Thymus (tissue), 11 donors: ENCODE measurements at regions not wholly inside any gene's neighbourhood (a gene's known extent, or its start where the extent isn't known, plus 50 kb on each side); places are given as distances from the start of the nearest gene placed in this dataset.
A peak's percentile ranks its signal among the peaks of the same experiment; 100 is the strongest.

Source experiments
- DNase-seq, 9 donors: peaks; one replicate each; pipeline ENCODE4 v3.0.0-alpha.2; 2013; ENCODE audit warnings: low spot score in 9 of 9, low read depth in 6 of 9, missing footprints in 1 of 9
- H3K27ac ChIP-seq, 2 donors: one replicate each; pipeline ENCODE4 v1.5.1; 2013; ENCODE audit warnings: control low read depth in 1 of 2, low read depth in 1 of 2, low read length in 1 of 2, mild to moderate bottlenecking in 1 of 2, moderate library complexity in 1 of 2
- H3K27me3 ChIP-seq, 2 donors: one replicate each; pipeline ENCODE4 v1.5.1; 2013; ENCODE audit warnings: low read length in 1 of 2; ENCODE audit not compliant: control insufficient read depth in 2 of 2, insufficient read depth in 1 of 2
- H3K36me3 ChIP-seq, 2 donors: one replicate each; pipeline ENCODE4 v1.5.1; 2013; ENCODE audit warnings: low read length in 1 of 2, mild to moderate bottlenecking in 1 of 2, moderate library complexity in 1 of 2; ENCODE audit not compliant: control insufficient read depth in 2 of 2, insufficient read depth in 2 of 2
- H3K4me1 ChIP-seq, 2 donors: one replicate each; pipeline ENCODE4 v1.5.1; 2013; ENCODE audit warnings: low read length in 2 of 2; ENCODE audit not compliant: control insufficient read depth in 2 of 2, insufficient read depth in 2 of 2
- H3K4me3 ChIP-seq, 2 donors: one replicate each; pipeline ENCODE4 v1.5.1; 2013; ENCODE audit warnings: low read length in 2 of 2, control low read depth in 1 of 2, mild to moderate bottlenecking in 1 of 2
- H3K9me3 ChIP-seq, 2 donors: one replicate each; pipeline ENCODE4 v1.5.1; 2013; ENCODE audit warnings: low read length in 1 of 2, mild to moderate bottlenecking in 1 of 2; ENCODE audit not compliant: control insufficient read depth in 2 of 2, insufficient read depth in 1 of 2
- WGBS: extraction: QIAGEN DNeasy Blood & Tissue Kit; methylation state at CpG from one replicate; pipeline ENCODE4 v1.1.7; 2013; 5-methylcytosine and 5-hydroxymethylcytosine counted together
- donor health status: healthy.

DNA sequence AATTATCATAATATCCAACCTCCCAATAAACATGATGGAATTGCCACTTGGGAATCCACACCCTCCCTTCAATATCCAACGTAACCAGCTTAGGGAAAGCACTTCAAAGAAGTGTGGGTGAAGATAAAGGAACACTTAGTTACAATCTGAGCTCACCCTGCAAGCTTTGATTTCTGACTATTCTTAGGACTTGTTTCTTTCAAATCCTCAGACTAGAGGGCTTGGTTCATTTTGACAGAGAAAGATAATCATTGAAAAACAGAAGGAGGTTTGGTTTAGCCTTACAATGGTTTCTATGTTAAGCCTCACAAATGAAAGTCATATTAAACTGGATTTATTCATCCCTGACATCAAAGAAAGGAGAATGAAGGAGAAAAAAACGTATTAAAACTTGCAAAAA lies 57.9 kb upstream of the SYT13 start:
- H3K4me3 ChIP-seq = no peak overlapping the region
- no peak for DNase-seq
- no peaks in the 10 kb centered on the region for H3K36me3 ChIP-seq
- H3K27me3 ChIP-seq = no peaks in the 10 kb centered on the region
- peaks cover 2 to 20% of the 10 kb centered on the region in 2 donors for H3K4me1 ChIP-seq
- 86% methylated on average over 2 of the region's 2 CpGs for WGBS
- no peak overlapping the region for H3K27ac ChIP-seq
- H3K9me3 ChIP-seq = no peaks in the 10 kb centered on the region

DNA sequence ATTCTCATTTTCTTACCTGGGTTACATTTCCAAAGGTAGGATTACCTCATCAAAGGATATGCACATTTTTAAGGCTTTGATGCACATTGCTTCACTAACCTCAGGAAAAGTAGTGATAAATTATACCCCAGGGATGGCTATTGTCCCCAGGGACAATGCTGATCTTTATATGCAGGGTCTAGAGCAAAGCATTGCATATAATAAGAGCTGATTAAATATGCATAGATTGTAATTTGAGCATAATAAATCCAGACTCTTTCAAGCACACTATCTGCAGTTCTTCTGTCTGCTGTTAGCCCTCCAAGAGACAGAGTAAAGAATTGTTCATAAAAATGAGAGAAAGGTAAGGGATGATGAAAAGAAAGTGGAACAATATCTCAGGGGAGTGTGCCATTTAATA lies 57.3 kb upstream of the SYT13 start:
- no peak overlapping the region for H3K27ac ChIP-seq
- H3K27me3 ChIP-seq = no peaks in the 10 kb centered on the region
- H3K36me3 ChIP-seq = no peaks in the 10 kb centered on the region
- no peaks in the 10 kb centered on the region for H3K9me3 ChIP-seq
- H3K4me3 ChIP-seq = no peak overlapping the region
- DNase-seq = no peak
- peaks cover 2 to 20% of the 10 kb centered on the region in 2 donors for H3K4me1 ChIP-seq

DNA sequence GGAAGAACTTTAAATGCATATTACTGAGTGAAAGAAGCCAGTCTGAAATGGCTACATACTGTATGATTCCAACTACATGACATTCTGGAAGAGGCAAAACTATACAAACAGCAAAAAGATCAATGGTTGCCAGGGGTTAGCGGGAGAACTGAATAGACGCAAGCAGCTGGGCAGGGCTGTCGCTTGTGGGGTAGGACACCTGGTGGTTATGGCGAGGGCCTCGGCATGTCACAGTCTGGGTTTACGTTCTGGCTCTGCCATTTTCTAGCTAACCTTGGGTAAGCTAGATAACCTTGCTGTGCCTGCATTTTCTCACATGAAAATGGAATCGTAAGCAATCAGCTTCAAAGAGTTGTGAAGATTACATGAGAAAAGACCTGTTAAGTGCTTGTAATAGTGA lies 55.2 kb upstream of the SYT13 start:
- peaks cover 2 to 8% of the 10 kb centered on the region in 2 donors for H3K4me1 ChIP-seq
- no peaks in the 10 kb centered on the region for H3K36me3 ChIP-seq
- no peak overlapping the region for H3K4me3 ChIP-seq
- WGBS = 91% methylated on average over 7 of the region's 7 CpGs
- DNase-seq = peak in 1 of 9 donors; percentile 31
- H3K9me3 ChIP-seq = no peaks in the 10 kb centered on the region
- H3K27me3 ChIP-seq = no peaks in the 10 kb centered on the region
- no peak overlapping the region for H3K27ac ChIP-seq

- no peak overlapping the region for H3K27ac ChIP-seq
- no peaks in the 10 kb centered on the region for H3K9me3 ChIP-seq
- H3K4me1 ChIP-seq = peaks cover 2 to 8% of the 10 kb centered on the region in 2 donors
- peak; percentile 70 to 93 (median 85) for DNase-seq
- no peaks in the 10 kb centered on the region for H3K36me3 ChIP-seq
- 18% methylated on average over 26 of the region's 26 CpGs for WGBS
- no peak overlapping the region for H3K4me3 ChIP-seq
- no peaks in the 10 kb centered on the region for H3K27me3 ChIP-seq
Observed at GRCh38 chr11:45339729-45340519, 53.8 kb upstream of the SYT13 start.

DNA sequence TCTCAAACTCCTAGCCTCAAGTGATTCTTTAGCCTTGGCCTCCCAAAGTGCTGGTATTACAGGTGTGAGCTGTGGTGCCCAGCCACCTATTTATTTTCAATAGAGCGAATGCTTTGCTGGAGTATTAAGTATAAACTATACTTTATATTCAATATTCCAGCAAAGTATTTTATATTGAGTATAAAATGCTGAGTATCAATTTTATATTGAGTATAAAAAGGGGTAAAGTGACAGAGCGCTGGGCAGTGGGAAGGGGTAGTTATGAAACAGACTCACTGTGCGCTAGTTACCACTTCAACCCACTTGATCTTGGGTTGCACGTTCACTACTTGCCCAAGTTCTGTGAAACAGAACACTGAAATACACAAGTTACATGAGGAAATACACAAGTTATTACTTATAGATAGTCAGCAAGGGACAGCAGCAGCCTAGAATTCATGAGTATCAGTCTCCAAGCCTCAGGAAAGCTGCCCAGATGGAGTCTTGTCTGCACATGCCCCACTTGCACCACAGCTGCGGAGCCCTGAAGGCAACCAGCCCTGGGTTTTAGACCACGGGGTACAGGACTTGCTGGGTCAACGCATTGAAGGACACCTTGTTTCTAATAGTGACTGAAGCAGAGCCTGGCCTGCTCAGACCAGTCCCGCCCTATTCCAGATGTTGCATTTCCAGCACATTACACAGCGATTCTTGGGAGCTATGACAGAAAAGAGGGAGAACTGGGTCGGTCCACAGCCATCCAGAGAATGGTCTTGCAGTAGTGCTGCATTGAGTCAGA lies 51.6 kb upstream of the SYT13 start:
- no peak for DNase-seq
- Histone ChIP-seq H3K36me3 (no peaks in the 10 kb centered on the region), H3K27me3 (no peaks in the 10 kb centered on the region), H3K4me3 (no peak overlapping the region), H3K27ac (no peak overlapping the region), H3K4me1 (peaks cover 2 to 8% of the 10 kb centered on the region in 2 donors), H3K9me3 (no peaks in the 10 kb centered on the region)
- 93% methylated on average over 10 of the region's 10 CpGs for WGBS

GRCh38 chr11:45336136-45336535 lies 50.0 kb upstream of the SYT13 start:
- no peaks in the 10 kb centered on the region for H3K9me3 ChIP-seq
- peaks cover 2 to 8% of the 10 kb centered on the region in 2 donors for H3K4me1 ChIP-seq
- DNase-seq = no peak
- H3K36me3 ChIP-seq = no peaks in the 10 kb centered on the region
- peaks cover 0 to 3% of the 10 kb centered on the region in 2 donors for H3K27me3 ChIP-seq
- 96% methylated on average over 4 of the region's 4 CpGs for WGBS
- H3K27ac ChIP-seq = no peak overlapping the region
- H3K4me3 ChIP-seq = no peak overlapping the region
